CD14-positive monocyte (primary cell): ENCODE measurements at regions not wholly inside any gene's neighbourhood (a gene's known extent, or its start where the extent isn't known, plus 50 kb on each side); places are given as distances from the start of the nearest gene placed in this dataset.
"Not testable (repeated sequence)": the region's sequence is repeated elsewhere in the genome, so short reads cannot be mapped to it uniquely, and the experiment has no call there.

Experiments
- DNase-seq, 3 donors: peaks; one replicate each; pipeline ENCODE4 v3.0.0-alpha.2; 2011 to 2022
- H2AFZ ChIP-seq: 2 replicates; pipeline ENCODE4 v1.6.0; 2012; ENCODE audit warnings: mild to moderate bottlenecking, low read depth, low read length, inconsistent platforms; ENCODE audit not compliant: insufficient read depth, poor library complexity, severe bottlenecking
- H3K27ac ChIP-seq, 2 donors: 1 replicate in 1 of 2; 2 replicates in 1 of 2; pipeline ENCODE4 v1.5.1; 2012 to 2013; ENCODE audit warnings: low read length in 2 of 2, control low read depth in 1 of 2, inconsistent platforms in 1 of 2, low read depth in 1 of 2, mild to moderate bottlenecking in 1 of 2
- H3K27me3 ChIP-seq, 2 donors: one replicate each; pipeline versions ENCODE4 v1.6.0 to v1.6.1; 2011 to 2013; ENCODE audit warnings: low read length in 2 of 2; ENCODE audit not compliant: control insufficient read depth in 2 of 2, insufficient read depth in 2 of 2
- H3K36me3 ChIP-seq, 2 donors: replicated peaks in 1 of 2; 1 replicate in 1 of 2; 2 replicates in 1 of 2; pipeline versions ENCODE4 v1.5.1 to v1.6.1; 2012 to 2013; ENCODE audit warnings: low read length in 2 of 2, control low read depth in 1 of 2, inconsistent platforms in 1 of 2, mild to moderate bottlenecking in 1 of 2; ENCODE audit not compliant: insufficient read depth in 2 of 2, control insufficient read depth in 1 of 2
- H3K4me1 ChIP-seq, 2 donors: 1 replicate in 1 of 2; 2 replicates in 1 of 2; pipeline versions ENCODE4 v1.5.1 to v1.6.1; 2012 to 2013; ENCODE audit warnings: low read length in 2 of 2, control low read depth in 1 of 2, inconsistent platforms in 1 of 2, mild to moderate bottlenecking in 1 of 2, moderate library complexity in 1 of 2; ENCODE audit not compliant: insufficient read depth in 2 of 2, control insufficient read depth in 1 of 2
- H3K4me2 ChIP-seq: replicated peaks from 2 replicates; pipeline ENCODE3; 2012; ENCODE audit warnings: low read length, moderate library complexity, mild to moderate bottlenecking; ENCODE audit not compliant: poor library complexity, severe bottlenecking; ENCODE audit errors: extremely low read depth
- H3K4me3 ChIP-seq, 3 experiments: fragments of 200-600 bp in 1 of 3; sonication (generic) in 1 of 3; replicated peaks in 1 of 3; 1 replicate in 2 of 3; 2 replicates in 1 of 3; pipeline ENCODE4 v1.5.1; 2011 to 2013; ENCODE audit warnings: low read length in 3 of 3, mild to moderate bottlenecking in 3 of 3, control low read depth in 2 of 3, low read depth in 2 of 3, inconsistent platforms in 1 of 3, moderate library complexity in 1 of 3
- H3K79me2 ChIP-seq: 2 replicates; pipeline ENCODE4 v1.6.0; 2012; ENCODE audit warnings: mild to moderate bottlenecking, control low read depth, inconsistent platforms, low read length, moderate library complexity; ENCODE audit not compliant: insufficient read depth
- H3K9ac ChIP-seq: 2 replicates; pipeline ENCODE4 v1.6.0; 2017; ENCODE audit warnings: low read length, mild to moderate bottlenecking; ENCODE audit not compliant: insufficient read depth, poor library complexity, severe bottlenecking
- H3K9me3 ChIP-seq, 2 donors: replicated peaks in 1 of 2; 1 replicate in 1 of 2; 2 replicates in 1 of 2; pipeline versions ENCODE4 v1.5.1 to v1.6.1; 2012 to 2013; ENCODE audit warnings: low read length in 2 of 2, control low read depth in 1 of 2; ENCODE audit not compliant: control insufficient read depth in 1 of 2, insufficient read depth in 1 of 2
- H4K20me1 ChIP-seq: 2 replicates; pipeline ENCODE4 v1.6.0; 2012; ENCODE audit warnings: mild to moderate bottlenecking, low read length, control low read depth, moderate library complexity; ENCODE audit not compliant: insufficient read depth
- H3K27ac Mint-ChIP-seq, 7 donors: one replicate each; pipeline ENCODE4 v1.8.0; 2020; ENCODE audit warnings: mild to moderate bottlenecking in 7 of 7, mixed read lengths in 7 of 7, moderate library complexity in 6 of 7, inconsistent platforms in 2 of 7
- H3K27me3 Mint-ChIP-seq, 3 donors: one replicate each; pipeline ENCODE4 v1.8.0; 2021 to 2022; ENCODE audit warnings: low read depth in 3 of 3, mild to moderate bottlenecking in 3 of 3, mixed read lengths in 3 of 3, moderate library complexity in 3 of 3, inconsistent platforms in 1 of 3
- H3K36me3 Mint-ChIP-seq, 2 donors: one replicate each; pipeline ENCODE4 v1.8.0; 2020; ENCODE audit warnings: mixed read lengths in 2 of 2, inconsistent platforms in 1 of 2, mild to moderate bottlenecking in 1 of 2
- H3K4me1 Mint-ChIP-seq: one replicate; pipeline ENCODE4 v1.8.0; 2020; ENCODE audit warnings: mild to moderate bottlenecking, mixed read lengths
- H3K4me3 Mint-ChIP-seq, 2 donors: one replicate each; pipeline ENCODE4 v1.8.0; 2020; ENCODE audit warnings: mild to moderate bottlenecking in 2 of 2, mixed read lengths in 2 of 2, moderate library complexity in 1 of 2
- H3K9me3 Mint-ChIP-seq, 7 donors: one replicate each; pipeline ENCODE4 v1.8.0; 2020 to 2022; ENCODE audit warnings: mixed read lengths in 7 of 7, mild to moderate bottlenecking in 6 of 7, moderate library complexity in 6 of 7, inconsistent platforms in 2 of 7
- CTCF ChIP-seq: fragments of 200-600 bp; IDR thresholded peaks from one replicate; pipeline ENCODE4 v1.8.0; 2022; ENCODE audit warnings: antibody characterized with exemption, mild to moderate bottlenecking
- WGBS: methylation state at CpG from one replicate; pipeline ENCODE4 v1.1.5; 2013; ENCODE audit warnings: missing lambda C conversion rate; ENCODE audit not compliant: insufficient coverage; 5-methylcytosine and 5-hydroxymethylcytosine counted together
- intact Hi-C, 2 donors: fragments of 100-400 bp; cut with micrococcal nuclease; formaldehyde crosslinking; loops; one replicate each; pipeline versions ENCODE4 v1.15.0 to v1.15.1; 2023

GRCh38 chr7:46091071-46091470 is 170.0 kb upstream of the IGFBP3 start:
- Histone ChIP-seq H3K4me3 (no peak overlapping the region), H3K27ac (no peak overlapping the region), H3K4me2 (no peak overlapping the region), H4K20me1 (no peaks in the 10 kb centered on the region), H3K36me3 (no peaks in the 10 kb centered on the region), H3K27me3 (no peaks in the 10 kb centered on the region), H3K9me3 (peaks cover 0 to 8% of the 10 kb centered on the region in 2 donors), H3K4me1 (no peaks in the 10 kb centered on the region), H2AFZ (no peak overlapping the region), H3K9ac (no peak overlapping the region), H3K79me2 (no peaks in the 10 kb centered on the region)
- DNase-seq, result no peak
- intact Hi-C loops, result no loop called here
- Mint-ChIP-seq H3K4me1 (no peaks in the 10 kb centered on the region), H3K27ac (no peak overlapping the region), H3K36me3 (no peaks in the 10 kb centered on the region), H3K4me3 (no peak overlapping the region), H3K9me3 (peaks cover 0 to 8% (median 0%) of the 10 kb centered on the region in 7 donors), H3K27me3 (no peaks in the 10 kb centered on the region)
- TF ChIP-seq CTCF, result no peak
- no CpG with 5 or more reads among the region's 1 CpG for WGBS

GRCh38 chr7:46089281-46089680 is 168.2 kb upstream of the IGFBP3 start:
- WGBS, result no CpG with 5 or more reads among the region's 1 CpG
- no peaks in the 10 kb centered on the region for H3K4me1 Mint-ChIP-seq
- no peaks in the 10 kb centered on the region for H3K36me3 ChIP-seq
- H4K20me1 ChIP-seq, result no peaks in the 10 kb centered on the region
- no peak overlapping the region for H2AFZ ChIP-seq
- intact Hi-C loops, result no loop called here
- no peaks in the 10 kb centered on the region for H3K27me3 Mint-ChIP-seq
- peaks cover 0 to 8% (median 0%) of the 10 kb centered on the region in 7 donors for H3K9me3 Mint-ChIP-seq
- H3K4me1 ChIP-seq, result no peaks in the 10 kb centered on the region
- peaks cover 0 to 8% of the 10 kb centered on the region in 2 donors for H3K9me3 ChIP-seq
- TF ChIP-seq CTCF, result no peak
- H3K27ac ChIP-seq, result no peak overlapping the region
- no peak overlapping the region for H3K9ac ChIP-seq
- H3K4me3 ChIP-seq, result no peak overlapping the region
- no peak overlapping the region for H3K4me2 ChIP-seq
- H3K36me3 Mint-ChIP-seq, result no peaks in the 10 kb centered on the region
- no peaks in the 10 kb centered on the region for H3K79me2 ChIP-seq
- no peaks in the 10 kb centered on the region for H3K27me3 ChIP-seq
- no peak overlapping the region for H3K27ac Mint-ChIP-seq
- no peak overlapping the region for H3K4me3 Mint-ChIP-seq
- no peak for DNase-seq

- H3K9ac ChIP-seq, H3K4me1 Mint-ChIP-seq, H3K9me3 Mint-ChIP-seq, H3K9me3 ChIP-seq, H4K20me1 ChIP-seq, DNase-seq, H3K4me3 Mint-ChIP-seq, H3K4me2 ChIP-seq, H3K79me2 ChIP-seq, H3K27ac Mint-ChIP-seq, H3K36me3 ChIP-seq, H3K4me1 ChIP-seq, H3K27me3 ChIP-seq, H3K27ac ChIP-seq, H3K27me3 Mint-ChIP-seq, intact Hi-C loops, H3K36me3 Mint-ChIP-seq, H2AFZ ChIP-seq, H3K4me3 ChIP-seq: not testable (repeated sequence)
- 86% methylated on average over 2 of the region's 2 CpGs for WGBS
These were observed 167.4 kb upstream of the IGFBP3 start for GRCh38 chr7:46088486-46088885.
